ENCODE measurements at regions not wholly inside any gene's neighbourhood (a gene's known extent, or its start where the extent isn't known, plus 50 kb on each side); places are given as distances from the start of the nearest gene placed in this dataset.
A peak's percentile ranks its signal among the peaks of the same experiment; 100 is the strongest.

DNA sequence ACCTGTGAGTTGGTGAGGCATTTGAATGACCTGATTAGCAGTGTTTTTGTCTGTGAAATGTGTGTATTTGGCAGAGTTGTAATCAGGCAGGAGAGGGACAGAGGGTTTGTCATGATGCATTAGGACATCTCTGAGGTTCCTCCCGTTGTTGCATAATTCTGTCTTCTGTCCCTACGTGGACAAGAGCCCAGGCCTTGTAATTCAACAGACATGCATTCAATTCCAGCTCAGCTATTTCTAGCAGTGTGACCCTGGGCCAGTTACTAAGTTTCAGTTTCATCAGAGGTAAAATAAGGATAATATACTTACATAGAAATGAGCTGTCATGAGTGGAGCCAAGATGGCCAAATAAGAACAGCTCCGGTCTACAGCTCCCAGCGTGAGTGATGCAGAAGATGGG lies 208.6 kb downstream of the SLC38A4 start:
- TF ChIP-seq POLR2A (IDR thresholded peaks at IDR 0.05; ENCODE audit: low read depth, low read length) = no peak
- TF ChIP-seq, protein P1, sequence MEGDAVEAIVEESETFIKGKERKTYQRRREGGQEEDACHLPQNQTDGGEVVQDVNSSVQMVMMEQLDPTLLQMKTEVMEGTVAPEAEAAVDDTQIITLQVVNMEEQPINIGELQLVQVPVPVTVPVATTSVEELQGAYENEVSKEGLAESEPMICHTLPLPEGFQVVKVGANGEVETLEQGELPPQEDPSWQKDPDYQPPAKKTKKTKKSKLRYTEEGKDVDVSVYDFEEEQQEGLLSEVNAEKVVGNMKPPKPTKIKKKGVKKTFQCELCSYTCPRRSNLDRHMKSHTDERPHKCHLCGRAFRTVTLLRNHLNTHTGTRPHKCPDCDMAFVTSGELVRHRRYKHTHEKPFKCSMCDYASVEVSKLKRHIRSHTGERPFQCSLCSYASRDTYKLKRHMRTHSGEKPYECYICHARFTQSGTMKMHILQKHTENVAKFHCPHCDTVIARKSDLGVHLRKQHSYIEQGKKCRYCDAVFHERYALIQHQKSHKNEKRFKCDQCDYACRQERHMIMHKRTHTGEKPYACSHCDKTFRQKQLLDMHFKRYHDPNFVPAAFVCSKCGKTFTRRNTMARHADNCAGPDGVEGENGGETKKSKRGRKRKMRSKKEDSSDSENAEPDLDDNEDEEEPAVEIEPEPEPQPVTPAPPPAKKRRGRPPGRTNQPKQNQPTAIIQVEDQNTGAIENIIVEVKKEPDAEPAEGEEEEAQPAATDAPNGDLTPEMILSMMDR (conservative IDR thresholded peaks at IDR 0.05; ENCODE audit: low read depth, low read length) = no peak
- no peak for TF ChIP-seq BHLHE40 (IDR thresholded peaks at IDR 0.05; ENCODE audit: low read depth, low read length)
- no peak for TF ChIP-seq RFX5 (IDR thresholded peaks at IDR 0.05; ENCODE audit: low read depth, low read length)
- no peak for TF ChIP-seq RAD21 (IDR thresholded peaks at IDR 0.05; ENCODE audit: low read length)
- peak; percentile 68 for TF ChIP-seq CEBPB (IDR thresholded peaks at IDR 0.05; ENCODE audit: low read depth, low read length)
- TF ChIP-seq, protein P2, sequence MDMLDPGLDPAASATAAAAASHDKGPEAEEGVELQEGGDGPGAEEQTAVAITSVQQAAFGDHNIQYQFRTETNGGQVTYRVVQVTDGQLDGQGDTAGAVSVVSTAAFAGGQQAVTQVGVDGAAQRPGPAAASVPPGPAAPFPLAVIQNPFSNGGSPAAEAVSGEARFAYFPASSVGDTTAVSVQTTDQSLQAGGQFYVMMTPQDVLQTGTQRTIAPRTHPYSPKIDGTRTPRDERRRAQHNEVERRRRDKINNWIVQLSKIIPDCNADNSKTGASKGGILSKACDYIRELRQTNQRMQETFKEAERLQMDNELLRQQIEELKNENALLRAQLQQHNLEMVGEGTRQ (IDR thresholded peaks at IDR 0.05; ENCODE audit: low read depth, low read length) = no peak
- TF ChIP-seq RCOR1 (IDR thresholded peaks at IDR 0.05; ENCODE audit: insufficient replicate concordance, low read length) = no peak
- no peak for TF ChIP-seq MAZ (IDR thresholded peaks at IDR 0.05; ENCODE audit: borderline replicate concordance, low read depth, low read length)
- TF ChIP-seq FOS (IDR thresholded peaks at IDR 0.05; ENCODE audit: low read depth, low read length) = no peak
- no peak for TF ChIP-seq MAFK (IDR thresholded peaks at IDR 0.05; ENCODE audit: low read depth, low read length)
- no peak for TF ChIP-seq SMC3 (IDR thresholded peaks at IDR 0.05; ENCODE audit: low read depth, low read length)

Measured in IMR-90 (cell line).